Progenitor cell of endocrine pancreas (in vitro differentiated cells): ENCODE measurements at regions not wholly inside any gene's neighbourhood (a gene's known extent, or its start where the extent isn't known, plus 50 kb on each side); places are given as distances from the start of the nearest gene placed in this dataset.
A peak's percentile ranks its signal among the peaks of the same experiment; 100 is the strongest.

ENCODE experiments used
- DNase-seq: peaks from one replicate; pipeline ENCODE4 v3.0.0; 2021; ENCODE audit warnings: low spot score; ENCODE audit not compliant: unreplicated experiment
- H3K27ac Mint-ChIP-seq: 2 replicates; pipeline ENCODE4 v1.8.0; 2021; ENCODE audit warnings: mild to moderate bottlenecking, moderate library complexity, mixed read lengths
- H3K27me3 Mint-ChIP-seq: 2 replicates; pipeline ENCODE4 v1.8.0; 2021; ENCODE audit warnings: mixed read lengths
- H3K36me3 Mint-ChIP-seq: 2 replicates; pipeline ENCODE4 v1.8.0; 2022; ENCODE audit warnings: mixed read lengths; ENCODE audit not compliant: insufficient read depth
- H3K4me1 Mint-ChIP-seq: 2 replicates; pipeline ENCODE4 v1.8.0; 2021; ENCODE audit warnings: low read depth, mixed read lengths
- H3K4me3 Mint-ChIP-seq: 2 replicates; pipeline ENCODE4 v1.8.0; 2021; ENCODE audit warnings: low read depth, mild to moderate bottlenecking, moderate library complexity, mixed read lengths
- H3K9me3 Mint-ChIP-seq: 2 replicates; pipeline ENCODE4 v1.8.0; 2021; ENCODE audit warnings: low read depth, mixed read lengths
- CTCF ChIP-seq: fragments of 200-600 bp; sonication (generic); IDR thresholded peaks from one replicate; pipeline ENCODE4 v1.5.0; 2021; ENCODE audit warnings: antibody characterized with exemption, mild to moderate bottlenecking; ENCODE audit not compliant: unreplicated experiment

- TF ChIP-seq CTCF: no peak
- Mint-ChIP-seq H3K27ac (peak overlapping the region; percentile 47), H3K27me3 (no peaks in the 10 kb centered on the region), H3K9me3 (peaks cover 3% of the 10 kb centered on the region), H3K36me3 (no peaks in the 10 kb centered on the region), H3K4me1 (peaks cover 21% of the 10 kb centered on the region), H3K4me3 (no peak overlapping the region)
- DNase-seq: no peak
These were observed 360.0 kb upstream of the PROK2 start for GRCh38 chr3:72144773-72145505.

DNA sequence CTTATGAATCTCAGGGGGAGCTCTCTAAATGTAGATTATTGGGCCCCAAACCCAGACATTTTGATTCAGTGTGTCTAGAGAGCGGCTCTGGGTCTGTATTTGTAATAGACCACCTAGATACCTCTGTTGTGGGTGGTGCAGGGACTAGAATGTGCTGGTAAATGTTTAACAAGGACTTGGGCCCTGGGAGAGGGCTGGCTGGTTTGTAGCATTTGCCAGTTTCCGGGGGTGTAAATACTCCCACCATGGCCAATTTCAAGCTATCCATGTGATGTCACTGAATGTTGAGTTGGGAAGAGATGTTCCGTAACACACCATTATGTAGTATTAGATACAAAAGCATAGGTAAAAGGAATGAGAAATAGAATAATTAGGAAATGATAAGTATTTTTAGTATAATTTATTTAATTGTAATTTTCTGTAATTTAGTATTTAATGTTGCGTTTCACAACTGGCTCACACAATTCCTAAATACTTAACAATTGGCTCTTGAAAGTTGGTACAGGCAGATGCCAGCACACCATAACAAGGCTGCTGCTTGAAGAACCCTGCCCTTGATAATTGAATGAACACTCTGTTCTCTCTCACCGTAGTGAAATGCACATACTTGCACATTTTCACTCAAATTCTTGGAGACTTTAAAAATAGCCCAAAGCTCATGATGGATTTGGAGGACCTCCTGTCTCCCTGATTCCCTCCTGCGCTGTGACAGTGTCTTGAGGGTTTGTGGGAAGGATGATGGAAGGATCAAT is 359.2 kb upstream of the PROK2 start:
- DNase-seq: no peak
- no peaks in the 10 kb centered on the region for H3K9me3 Mint-ChIP-seq
- H3K27me3 Mint-ChIP-seq: no peaks in the 10 kb centered on the region
- TF ChIP-seq CTCF: no peak
- peaks cover 16% of the 10 kb centered on the region for H3K4me1 Mint-ChIP-seq
- H3K4me3 Mint-ChIP-seq: no peak overlapping the region
- H3K36me3 Mint-ChIP-seq: no peaks in the 10 kb centered on the region
- peak overlapping the region; percentile 47 for H3K27ac Mint-ChIP-seq

DNA sequence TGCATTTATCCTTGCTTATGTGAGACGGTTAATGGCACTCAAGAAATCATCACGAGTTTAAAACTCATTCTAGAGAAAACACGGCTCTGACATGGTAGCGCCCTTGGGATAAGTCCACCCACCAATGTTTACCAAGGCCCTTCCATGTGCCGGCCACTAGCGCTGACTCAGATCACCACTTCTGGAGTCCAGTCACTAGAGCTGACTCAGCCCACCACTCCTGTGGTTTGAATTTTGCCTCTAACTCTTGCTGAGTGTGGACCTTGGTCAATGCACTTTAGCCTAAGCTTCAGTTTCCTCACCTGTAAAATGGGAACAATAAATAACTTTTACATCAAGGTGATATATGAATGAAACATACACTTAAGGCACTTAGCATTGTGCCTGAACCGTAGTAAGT is 358.4 kb upstream of the PROK2 start:
- Mint-ChIP-seq H3K4me1 (peaks cover 16% of the 10 kb centered on the region), H3K9me3 (no peaks in the 10 kb centered on the region), H3K27ac (no peak overlapping the region), H3K27me3 (no peaks in the 10 kb centered on the region), H3K36me3 (no peaks in the 10 kb centered on the region), H3K4me3 (no peak overlapping the region)
- no peak for TF ChIP-seq CTCF
- DNase-seq: no peak

DNA sequence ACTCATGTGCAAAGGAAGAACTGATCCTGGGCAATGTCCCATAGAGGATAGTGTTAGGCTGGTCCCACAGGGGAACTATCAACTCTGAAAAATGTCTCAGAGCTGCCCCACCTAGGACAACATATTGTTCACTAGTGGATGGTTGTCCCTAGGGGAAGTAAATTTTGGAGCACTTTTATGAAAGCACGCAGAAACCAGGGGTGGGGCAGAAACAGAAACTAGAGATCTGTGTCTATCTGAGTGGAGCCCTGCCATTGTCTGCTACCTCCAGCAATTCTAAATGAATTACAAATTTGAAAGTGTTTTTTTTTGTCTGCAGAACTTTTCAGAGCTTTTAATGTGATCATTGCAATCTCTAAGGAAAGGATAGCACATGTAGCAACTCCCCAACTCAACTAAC is 357.1 kb upstream of the PROK2 start:
- peaks cover 8% of the 10 kb centered on the region for H3K27me3 Mint-ChIP-seq
- H3K4me1 Mint-ChIP-seq: peaks cover 16% of the 10 kb centered on the region
- TF ChIP-seq CTCF: no peak
- DNase-seq: no peak
- no peaks in the 10 kb centered on the region for H3K36me3 Mint-ChIP-seq
- H3K4me3 Mint-ChIP-seq: no peak overlapping the region
- no peak overlapping the region for H3K27ac Mint-ChIP-seq
- no peaks in the 10 kb centered on the region for H3K9me3 Mint-ChIP-seq

DNA sequence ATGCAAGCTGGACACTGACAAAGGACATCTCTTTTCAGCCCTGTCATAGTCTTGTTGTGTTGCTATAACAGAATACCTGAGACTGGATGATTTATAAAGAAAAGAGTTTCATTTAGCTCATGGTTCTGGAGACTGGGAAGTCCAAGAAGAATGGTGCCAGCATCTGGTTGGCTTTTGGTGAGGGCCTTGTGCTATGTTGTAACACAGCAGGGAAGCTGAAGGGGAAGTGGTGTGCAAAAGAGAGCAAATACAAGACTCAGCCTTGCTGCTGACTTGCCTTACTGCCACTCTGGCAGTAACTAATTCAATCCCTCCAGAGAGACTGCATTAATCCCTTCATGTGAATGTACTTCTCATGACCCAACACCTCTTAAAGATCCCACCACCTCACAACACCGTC is 356.3 kb upstream of the PROK2 start:
- Mint-ChIP-seq H3K36me3 (no peaks in the 10 kb centered on the region), H3K27ac (no peak overlapping the region), H3K9me3 (no peaks in the 10 kb centered on the region), H3K4me3 (no peak overlapping the region), H3K27me3 (peaks cover 12% of the 10 kb centered on the region), H3K4me1 (peaks cover 16% of the 10 kb centered on the region)
- DNase-seq: no peak
- TF ChIP-seq CTCF: no peak
